AG09309 (cell line): ENCODE measurements at regions not wholly inside any gene's neighbourhood (a gene's known extent, or its start where the extent isn't known, plus 50 kb on each side); places are given as distances from the start of the nearest gene placed in this dataset.

Experiments used
- DNase-seq: peaks from one replicate; pipeline ENCODE4 v3.0.0-alpha.2; 2010; ENCODE audit warnings: low read depth
- H3K4me3 ChIP-seq: 2 replicates; pipeline ENCODE4 v1.5.1; 2011; ENCODE audit warnings: mild to moderate bottlenecking, low read depth, low read length, moderate library complexity; ENCODE audit not compliant: control insufficient read depth
- TF ChIP-seq, protein P1 (sequence below): IDR thresholded peaks from 2 replicates; pipeline ENCODE4 v1.5.1; 2011; ENCODE audit warnings: mild to moderate bottlenecking, low read depth, low read length, inconsistent platforms; ENCODE audit not compliant: insufficient read depth, control insufficient read depth; ENCODE audit errors: missing control alignments

DNA sequence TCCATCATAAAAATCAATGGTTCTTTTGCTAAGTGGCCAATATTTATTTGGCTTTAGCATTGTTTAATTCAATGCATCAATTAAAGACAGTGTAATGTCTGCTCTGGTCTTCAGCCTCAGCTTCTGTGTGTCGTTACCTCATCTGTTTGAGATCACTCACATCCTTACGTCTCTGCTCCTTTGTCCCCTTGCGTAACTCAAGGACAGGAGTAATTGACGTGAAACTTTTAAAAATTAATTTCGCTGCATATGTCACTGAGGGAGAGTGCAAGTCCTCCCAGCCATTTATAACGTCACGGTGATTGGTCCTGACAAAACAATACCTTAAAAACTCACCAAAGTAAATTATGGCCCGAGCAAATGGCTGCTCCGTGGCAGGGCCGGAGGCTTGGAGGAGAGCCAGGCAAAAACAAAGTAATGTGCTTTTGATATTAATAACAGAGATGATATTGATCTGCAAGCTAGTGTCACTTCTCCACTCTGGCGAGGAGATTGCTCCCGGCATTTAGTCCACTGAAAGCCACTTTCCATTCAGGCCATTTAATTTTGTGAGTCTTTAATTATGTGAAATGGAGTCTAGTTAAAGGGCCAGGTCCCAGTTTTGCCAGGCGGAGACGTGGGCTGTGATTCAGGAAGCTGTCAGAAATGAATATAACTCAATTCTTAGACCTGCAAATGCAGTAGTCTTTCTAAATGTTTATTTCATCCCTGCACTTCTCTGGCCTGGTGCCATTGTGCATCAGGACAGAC lies 150.9 kb upstream of the POU3F1 start:
- no peak for DNase-seq
- TF ChIP-seq, protein P1, sequence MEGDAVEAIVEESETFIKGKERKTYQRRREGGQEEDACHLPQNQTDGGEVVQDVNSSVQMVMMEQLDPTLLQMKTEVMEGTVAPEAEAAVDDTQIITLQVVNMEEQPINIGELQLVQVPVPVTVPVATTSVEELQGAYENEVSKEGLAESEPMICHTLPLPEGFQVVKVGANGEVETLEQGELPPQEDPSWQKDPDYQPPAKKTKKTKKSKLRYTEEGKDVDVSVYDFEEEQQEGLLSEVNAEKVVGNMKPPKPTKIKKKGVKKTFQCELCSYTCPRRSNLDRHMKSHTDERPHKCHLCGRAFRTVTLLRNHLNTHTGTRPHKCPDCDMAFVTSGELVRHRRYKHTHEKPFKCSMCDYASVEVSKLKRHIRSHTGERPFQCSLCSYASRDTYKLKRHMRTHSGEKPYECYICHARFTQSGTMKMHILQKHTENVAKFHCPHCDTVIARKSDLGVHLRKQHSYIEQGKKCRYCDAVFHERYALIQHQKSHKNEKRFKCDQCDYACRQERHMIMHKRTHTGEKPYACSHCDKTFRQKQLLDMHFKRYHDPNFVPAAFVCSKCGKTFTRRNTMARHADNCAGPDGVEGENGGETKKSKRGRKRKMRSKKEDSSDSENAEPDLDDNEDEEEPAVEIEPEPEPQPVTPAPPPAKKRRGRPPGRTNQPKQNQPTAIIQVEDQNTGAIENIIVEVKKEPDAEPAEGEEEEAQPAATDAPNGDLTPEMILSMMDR: no peak
- no peak overlapping the region for H3K4me3 ChIP-seq

DNA sequence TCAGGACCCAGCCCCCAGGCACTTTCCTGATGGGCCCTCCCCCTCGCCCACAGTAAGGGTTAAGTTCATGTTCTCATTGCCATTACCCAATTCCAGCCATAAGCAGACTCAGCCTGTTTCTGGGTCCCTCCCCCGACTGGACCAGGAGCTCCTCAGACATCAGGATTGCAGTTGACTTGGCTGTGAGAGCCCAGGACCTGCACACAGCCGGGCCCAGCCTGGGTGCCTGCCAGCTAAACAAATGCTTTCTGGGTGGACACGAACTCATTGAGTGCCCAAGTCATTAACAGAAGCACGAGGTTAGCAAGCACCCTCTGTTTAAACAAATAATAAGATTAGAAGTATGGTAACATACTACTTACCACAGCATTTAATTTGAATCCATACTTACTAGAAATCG lies 147.9 kb upstream of the POU3F1 start:
- H3K4me3 ChIP-seq: no peak overlapping the region
- TF ChIP-seq, protein P1: no peak
- no peak for DNase-seq

DNA sequence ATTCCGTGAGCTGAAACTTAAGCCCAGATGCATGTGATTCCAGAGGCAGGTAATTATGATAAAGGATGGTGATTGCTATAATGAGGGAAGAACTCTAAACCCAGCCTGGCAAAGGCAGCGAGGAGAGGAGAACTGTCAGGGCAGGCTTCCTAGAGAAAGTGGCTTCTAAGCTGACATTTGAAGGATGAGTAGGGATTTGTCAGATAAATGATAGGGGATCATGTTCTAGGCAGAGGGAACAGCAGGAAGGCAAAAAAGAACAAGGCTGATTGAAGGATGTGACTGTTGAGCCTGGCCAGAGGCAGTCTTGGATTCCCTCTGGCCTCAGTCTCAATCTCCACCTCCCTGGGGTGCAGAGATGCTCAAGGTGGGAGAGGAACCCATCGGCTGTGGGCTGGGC lies 146.4 kb upstream of the POU3F1 start:
- DNase-seq: no peak
- no peak overlapping the region for H3K4me3 ChIP-seq
- TF ChIP-seq, protein P1: no peak

DNA sequence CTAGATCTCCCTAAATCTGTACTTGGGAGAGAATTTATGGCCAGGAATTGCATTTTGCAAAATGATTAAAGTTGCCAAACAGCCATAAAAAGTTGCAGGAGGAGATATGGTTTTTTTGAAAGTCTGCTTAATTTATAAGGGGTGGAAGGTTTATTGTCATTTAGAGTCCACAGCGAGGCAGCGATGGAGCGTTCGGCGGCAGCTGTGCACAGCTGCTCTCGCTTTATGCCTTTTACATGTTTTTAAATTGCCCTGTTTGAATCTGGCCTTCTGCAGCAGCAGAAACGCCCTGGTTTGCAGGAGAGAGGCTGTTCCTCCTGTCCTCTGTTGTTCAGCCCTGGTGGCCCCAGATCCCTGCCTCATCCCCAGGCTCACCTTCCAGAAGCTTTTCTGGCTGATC lies 144.9 kb upstream of the POU3F1 start:
- H3K4me3 ChIP-seq: no peak overlapping the region
- TF ChIP-seq, protein P1: no peak
- no peak for DNase-seq

DNA sequence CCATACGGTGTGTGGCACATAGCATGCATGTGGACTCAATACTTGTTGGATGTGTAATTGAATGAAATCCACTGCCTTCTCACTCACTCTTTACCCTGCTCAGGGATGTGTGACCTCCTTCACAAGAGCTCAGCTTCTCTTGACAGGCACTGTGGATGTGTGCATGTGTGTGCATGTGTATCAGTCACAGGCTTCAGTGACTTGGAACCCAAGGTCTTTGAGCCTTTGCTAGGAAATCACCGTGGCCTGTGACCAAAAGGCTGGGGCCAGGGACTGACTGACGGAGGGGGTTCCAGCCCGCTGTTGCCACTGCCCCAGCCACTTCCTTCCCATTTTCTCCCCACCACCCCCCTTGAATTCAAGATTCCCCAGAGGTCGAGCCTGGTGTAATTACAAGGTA lies 144.4 kb upstream of the POU3F1 start:
- DNase-seq: no peak

DNA sequence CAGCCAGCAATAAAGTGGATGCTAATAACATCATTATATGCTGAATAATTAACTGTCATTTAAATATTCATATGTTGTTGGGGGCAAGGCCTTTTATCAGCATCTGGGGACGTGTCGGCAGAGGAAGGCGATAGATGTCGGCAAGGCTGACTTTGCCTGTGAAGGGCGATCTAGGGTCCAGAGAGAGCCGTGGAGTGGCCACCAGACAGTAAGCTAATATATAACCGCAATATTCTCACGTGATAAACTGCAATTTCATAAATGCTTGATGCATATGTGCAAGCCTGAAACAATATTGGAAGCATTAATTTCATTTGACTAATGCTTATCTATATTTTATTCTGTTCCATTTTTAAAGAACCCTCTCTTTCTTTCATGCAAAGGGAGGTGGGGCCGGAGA lies 141.0 kb upstream of the POU3F1 start:
- no peak for DNase-seq
- TF ChIP-seq, protein P1: no peak
- H3K4me3 ChIP-seq: no peak overlapping the region

More for the DNA sequence above, 144.4 kb upstream of the POU3F1 start:
- TF ChIP-seq, protein P1: no peak
- no peak overlapping the region for H3K4me3 ChIP-seq

DNA sequence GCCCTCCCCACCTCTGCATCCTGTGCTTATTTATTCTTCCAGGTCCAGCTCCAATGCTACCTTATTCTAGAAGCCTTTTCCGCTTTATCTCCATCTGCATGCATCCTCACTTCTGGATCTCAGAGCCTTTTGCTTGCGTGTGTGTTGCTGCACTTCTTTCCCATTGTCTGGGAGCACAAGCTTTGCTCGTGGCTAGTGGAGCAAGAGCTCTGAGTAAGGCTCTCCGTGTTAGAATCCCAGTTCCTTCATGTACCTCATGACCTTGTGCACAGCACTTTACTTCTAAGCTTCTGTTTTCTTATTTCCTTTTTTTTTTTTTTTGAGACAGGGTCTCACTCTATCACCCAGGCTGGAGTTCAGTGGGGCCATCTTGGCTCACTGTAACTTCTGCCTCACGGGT lies 140.0 kb upstream of the POU3F1 start:
- TF ChIP-seq, protein P1: no peak

More for the DNA sequence above, 140.0 kb upstream of the POU3F1 start:
- no peak for DNase-seq
- H3K4me3 ChIP-seq: no peak overlapping the region
